Adipocyte (in vitro differentiated cells): ENCODE measurements at regions not wholly inside any gene's neighbourhood (a gene's known extent, or its start where the extent isn't known, plus 50 kb on each side); places are given as distances from the start of the nearest gene placed in this dataset.

Experiments
- DNase-seq: peaks from one replicate; pipeline ENCODE4 v3.0.0-alpha.2; 2015; ENCODE audit warnings: low read depth
- H3K27me3 ChIP-seq: replicated peaks from 2 replicates; pipeline ENCODE4 v1.7.0; 2013; ENCODE audit warnings: mild to moderate bottlenecking, low read length, moderate library complexity; ENCODE audit not compliant: control insufficient read depth, insufficient read depth
- H3K36me3 ChIP-seq: 2 replicates; pipeline ENCODE4 v1.7.0; 2013; ENCODE audit warnings: low read length, mild to moderate bottlenecking, moderate library complexity; ENCODE audit not compliant: control insufficient read depth, insufficient read depth, severe bottlenecking
- H3K4me1 ChIP-seq: 2 replicates; pipeline ENCODE4 v1.7.0; 2013; ENCODE audit warnings: mild to moderate bottlenecking, low read length, moderate library complexity; ENCODE audit not compliant: control insufficient read depth, insufficient read depth
- H3K4me3 ChIP-seq: 2 replicates; pipeline ENCODE4 v1.7.0; 2013; ENCODE audit warnings: mild to moderate bottlenecking, low read length, moderate library complexity
- H3K9ac ChIP-seq: 2 replicates; pipeline ENCODE4 v1.7.0; 2013; ENCODE audit warnings: mild to moderate bottlenecking, low read length, moderate library complexity
- H3K9me3 ChIP-seq: 2 replicates; pipeline ENCODE4 v1.7.0; 2013; ENCODE audit warnings: mild to moderate bottlenecking, low read length, moderate library complexity; ENCODE audit not compliant: control insufficient read depth

- Histone ChIP-seq H3K27me3 (no peaks in the 10 kb centered on the region), H3K36me3 (no peaks in the 10 kb centered on the region), H3K9me3 (peaks cover 3% of the 10 kb centered on the region), H3K4me3 (no peak overlapping the region), H3K9ac (no peak overlapping the region), H3K4me1 (no peaks in the 10 kb centered on the region)
- no peak for DNase-seq
These were observed 251.8 kb upstream of the SUCLG2 start for GRCh38 chr3:67906261-67906660.

- H3K4me1 ChIP-seq = no peaks in the 10 kb centered on the region
- H3K9me3 ChIP-seq = no peaks in the 10 kb centered on the region
- H3K9ac ChIP-seq = no peak overlapping the region
- no peaks in the 10 kb centered on the region for H3K27me3 ChIP-seq
- no peak overlapping the region for H3K4me3 ChIP-seq
- DNase-seq = no peak
- no peaks in the 10 kb centered on the region for H3K36me3 ChIP-seq
These were observed 247.3 kb upstream of the SUCLG2 start for GRCh38 chr3:67901681-67902080.

- H3K27me3 ChIP-seq = no peaks in the 10 kb centered on the region
- H3K9me3 ChIP-seq = no peaks in the 10 kb centered on the region
- no peaks in the 10 kb centered on the region for H3K36me3 ChIP-seq
- DNase-seq = no peak
- H3K4me1 ChIP-seq = no peaks in the 10 kb centered on the region
- no peak overlapping the region for H3K4me3 ChIP-seq
- no peak overlapping the region for H3K9ac ChIP-seq
These were observed 244.5 kb upstream of the SUCLG2 start for GRCh38 chr3:67898916-67899315.

- no peak overlapping the region for H3K4me3 ChIP-seq
- H3K9me3 ChIP-seq = no peaks in the 10 kb centered on the region
- H3K9ac ChIP-seq = no peak overlapping the region
- no peaks in the 10 kb centered on the region for H3K36me3 ChIP-seq
- no peaks in the 10 kb centered on the region for H3K4me1 ChIP-seq
- DNase-seq = no peak
- no peaks in the 10 kb centered on the region for H3K27me3 ChIP-seq
These were observed 243.2 kb upstream of the SUCLG2 start for GRCh38 chr3:67897351-67898336.

- Histone ChIP-seq H3K9me3 (no peaks in the 10 kb centered on the region), H3K4me3 (no peak overlapping the region), H3K9ac (no peak overlapping the region), H3K36me3 (no peaks in the 10 kb centered on the region), H3K4me1 (no peaks in the 10 kb centered on the region), H3K27me3 (no peaks in the 10 kb centered on the region)
- DNase-seq = no peak
These were observed 241.7 kb upstream of the SUCLG2 start for GRCh38 chr3:67896130-67896529.

GRCh38 chr3:67894510-67894909 is 240.1 kb upstream of the SUCLG2 start:
- Histone ChIP-seq H3K36me3 (no peaks in the 10 kb centered on the region), H3K4me1 (no peaks in the 10 kb centered on the region), H3K9ac (no peak overlapping the region), H3K4me3 (no peak overlapping the region), H3K9me3 (no peaks in the 10 kb centered on the region), H3K27me3 (no peaks in the 10 kb centered on the region)
- DNase-seq = no peak

GRCh38 chr3:67884345-67884744 is 229.9 kb upstream of the SUCLG2 start:
- no peaks in the 10 kb centered on the region for H3K4me1 ChIP-seq
- H3K9ac ChIP-seq = no peak overlapping the region
- no peaks in the 10 kb centered on the region for H3K27me3 ChIP-seq
- no peaks in the 10 kb centered on the region for H3K9me3 ChIP-seq
- no peaks in the 10 kb centered on the region for H3K36me3 ChIP-seq
- H3K4me3 ChIP-seq = no peak overlapping the region
- DNase-seq = no peak

- no peak for DNase-seq
- no peaks in the 10 kb centered on the region for H3K36me3 ChIP-seq
- H3K4me3 ChIP-seq = no peak overlapping the region
- H3K4me1 ChIP-seq = no peaks in the 10 kb centered on the region
- no peaks in the 10 kb centered on the region for H3K9me3 ChIP-seq
- no peaks in the 10 kb centered on the region for H3K27me3 ChIP-seq
- H3K9ac ChIP-seq = no peak overlapping the region
These were observed 229.4 kb upstream of the SUCLG2 start for GRCh38 chr3:67883766-67884165.

GRCh38 chr3:67882981-67883380 is 228.6 kb upstream of the SUCLG2 start:
- H3K9me3 ChIP-seq = no peaks in the 10 kb centered on the region
- H3K36me3 ChIP-seq = no peaks in the 10 kb centered on the region
- H3K4me3 ChIP-seq = no peak overlapping the region
- no peak overlapping the region for H3K9ac ChIP-seq
- no peaks in the 10 kb centered on the region for H3K4me1 ChIP-seq
- H3K27me3 ChIP-seq = no peaks in the 10 kb centered on the region
- DNase-seq = no peak

- Histone ChIP-seq H3K4me1 (peaks cover 2% of the 10 kb centered on the region), H3K27me3 (no peaks in the 10 kb centered on the region), H3K36me3 (no peaks in the 10 kb centered on the region), H3K9ac (no peak overlapping the region), H3K9me3 (no peaks in the 10 kb centered on the region), H3K4me3 (no peak overlapping the region)
- no peak for DNase-seq
These were observed 221.8 kb upstream of the SUCLG2 start for GRCh38 chr3:67876261-67876660.

GRCh38 chr3:67875858-67876257 is 221.4 kb upstream of the SUCLG2 start:
- no peak overlapping the region for H3K9ac ChIP-seq
- H3K36me3 ChIP-seq = no peaks in the 10 kb centered on the region
- H3K4me3 ChIP-seq = no peak overlapping the region
- no peak for DNase-seq
- peaks cover 2% of the 10 kb centered on the region for H3K4me1 ChIP-seq
- no peaks in the 10 kb centered on the region for H3K9me3 ChIP-seq
- H3K27me3 ChIP-seq = no peaks in the 10 kb centered on the region

- Histone ChIP-seq H3K4me3 (no peak overlapping the region), H3K27me3 (no peaks in the 10 kb centered on the region), H3K9ac (no peak overlapping the region), H3K9me3 (no peaks in the 10 kb centered on the region), H3K4me1 (peaks cover 2% of the 10 kb centered on the region), H3K36me3 (no peaks in the 10 kb centered on the region)
- DNase-seq = no peak
These were observed 220.9 kb upstream of the SUCLG2 start for GRCh38 chr3:67875338-67875737.
